WERI-Rb-1 (cell line): ENCODE measurements at regions not wholly inside any gene's neighbourhood (a gene's known extent, or its start where the extent isn't known, plus 50 kb on each side); places are given as distances from the start of the nearest gene placed in this dataset.

Experiments
- DNase-seq: peaks from one replicate; pipeline ENCODE4 v3.0.0-alpha.2; 2020
- H3K27ac ChIP-seq: fragments of 250-450 bp; sonication (Bioruptor Pico); 2 replicates; pipeline ENCODE4 v1.5.1; 2020; ENCODE audit warnings: mild to moderate bottlenecking, moderate library complexity
- H3K27me3 ChIP-seq: fragments of 250-450 bp; sonication (Bioruptor Pico); 2 replicates; pipeline ENCODE4 v1.5.1; 2021; ENCODE audit warnings: mild to moderate bottlenecking, low read depth, moderate library complexity; ENCODE audit not compliant: insufficient read depth, severe bottlenecking
- H3K36me3 ChIP-seq: fragments of 250-450 bp; sonication (Bioruptor Pico); 2 replicates; pipeline ENCODE4 v1.5.1; 2020; ENCODE audit warnings: mild to moderate bottlenecking, moderate library complexity
- H3K4me3 ChIP-seq: 2 replicates; pipeline ENCODE4 v1.5.1; 2011; ENCODE audit warnings: low read depth, mild to moderate bottlenecking, control low read depth, low read length
- H3K9me3 ChIP-seq: fragments of 250-450 bp; sonication (Bioruptor Pico); 2 replicates; pipeline ENCODE4 v1.5.1; 2021; ENCODE audit warnings: mild to moderate bottlenecking, moderate library complexity; ENCODE audit not compliant: severe bottlenecking
- TF ChIP-seq, protein P1 (sequence below): IDR thresholded peaks from 2 replicates; pipeline ENCODE4 v1.5.1; 2011; ENCODE audit warnings: low read depth, mild to moderate bottlenecking, control low read depth, inconsistent platforms, low read length

DNA sequence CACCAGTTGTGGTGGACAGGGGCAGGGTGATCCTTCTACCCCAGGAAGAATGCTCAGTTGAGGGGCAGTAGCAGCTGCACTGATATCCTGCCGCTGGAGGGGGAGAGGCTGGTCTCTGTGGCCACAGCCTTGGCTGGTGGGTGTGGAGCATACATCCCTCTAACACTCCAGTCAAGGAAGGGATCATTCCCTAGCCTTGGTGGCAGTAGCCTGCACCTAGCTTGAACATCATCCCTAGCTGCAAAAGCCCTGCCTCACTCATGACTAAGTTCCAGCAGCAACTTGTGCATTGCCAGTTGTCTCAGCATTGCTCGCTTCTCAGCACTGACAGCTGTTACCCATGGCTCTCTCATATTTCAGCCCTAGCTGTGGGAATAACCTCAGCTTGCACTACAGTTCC lies 688.9 kb upstream of the POT1 start:
- no peak for DNase-seq
- H3K36me3 ChIP-seq: no peaks in the 10 kb centered on the region

DNA sequence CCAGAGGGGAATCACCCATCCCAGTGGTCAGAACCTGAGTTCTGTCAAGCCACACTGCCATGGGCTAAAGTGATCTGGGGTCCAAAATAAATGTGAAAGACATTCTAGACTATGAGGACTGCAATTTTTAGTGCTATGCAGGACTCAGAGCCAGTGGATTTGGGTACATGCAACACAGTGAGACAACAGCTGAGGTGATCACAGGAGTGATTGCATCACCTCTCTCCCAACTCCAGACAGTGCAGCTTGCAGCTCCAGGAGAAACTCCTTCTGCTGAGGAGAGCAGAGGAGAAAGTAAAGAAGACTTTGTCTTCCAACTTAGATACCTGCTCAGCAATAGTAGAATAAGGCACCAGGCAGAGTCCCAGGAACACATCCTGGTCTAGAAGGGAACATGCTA lies 682.0 kb upstream of the POT1 start:
- Histone ChIP-seq H3K27me3 (no peaks in the 10 kb centered on the region), H3K27ac (no peak overlapping the region), H3K36me3 (no peaks in the 10 kb centered on the region), H3K9me3 (no peaks in the 10 kb centered on the region), H3K4me3 (no peak overlapping the region)
- no peak for DNase-seq
- TF ChIP-seq, protein P1, sequence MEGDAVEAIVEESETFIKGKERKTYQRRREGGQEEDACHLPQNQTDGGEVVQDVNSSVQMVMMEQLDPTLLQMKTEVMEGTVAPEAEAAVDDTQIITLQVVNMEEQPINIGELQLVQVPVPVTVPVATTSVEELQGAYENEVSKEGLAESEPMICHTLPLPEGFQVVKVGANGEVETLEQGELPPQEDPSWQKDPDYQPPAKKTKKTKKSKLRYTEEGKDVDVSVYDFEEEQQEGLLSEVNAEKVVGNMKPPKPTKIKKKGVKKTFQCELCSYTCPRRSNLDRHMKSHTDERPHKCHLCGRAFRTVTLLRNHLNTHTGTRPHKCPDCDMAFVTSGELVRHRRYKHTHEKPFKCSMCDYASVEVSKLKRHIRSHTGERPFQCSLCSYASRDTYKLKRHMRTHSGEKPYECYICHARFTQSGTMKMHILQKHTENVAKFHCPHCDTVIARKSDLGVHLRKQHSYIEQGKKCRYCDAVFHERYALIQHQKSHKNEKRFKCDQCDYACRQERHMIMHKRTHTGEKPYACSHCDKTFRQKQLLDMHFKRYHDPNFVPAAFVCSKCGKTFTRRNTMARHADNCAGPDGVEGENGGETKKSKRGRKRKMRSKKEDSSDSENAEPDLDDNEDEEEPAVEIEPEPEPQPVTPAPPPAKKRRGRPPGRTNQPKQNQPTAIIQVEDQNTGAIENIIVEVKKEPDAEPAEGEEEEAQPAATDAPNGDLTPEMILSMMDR: no peak

More for the DNA sequence above, 688.9 kb upstream of the POT1 start:
- TF ChIP-seq, protein P1: no peak
- Histone ChIP-seq H3K27me3 (no peaks in the 10 kb centered on the region), H3K4me3 (no peak overlapping the region), H3K9me3 (no peaks in the 10 kb centered on the region), H3K27ac (no peak overlapping the region)

DNA sequence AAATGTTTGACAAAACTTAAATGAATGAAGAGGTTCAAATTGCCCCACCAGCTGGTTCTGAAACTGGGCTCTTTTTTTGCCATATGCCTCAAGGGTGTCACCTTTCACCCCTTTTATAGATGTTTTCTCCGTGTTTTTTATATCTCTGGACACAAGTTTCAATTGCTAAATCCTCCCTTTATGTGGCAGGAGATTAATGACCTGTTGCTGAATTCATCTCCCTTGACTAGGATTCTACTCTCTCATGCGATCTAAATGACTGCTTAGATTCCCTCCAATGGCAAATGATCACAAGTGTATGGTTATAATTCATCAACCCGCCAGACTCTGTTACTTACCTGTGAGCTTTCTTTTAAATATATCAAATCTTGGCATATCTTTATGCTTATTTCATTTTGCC lies 677.0 kb upstream of the POT1 start:
- H3K27me3 ChIP-seq: no peaks in the 10 kb centered on the region
- no peak overlapping the region for H3K4me3 ChIP-seq
- H3K36me3 ChIP-seq: no peaks in the 10 kb centered on the region
- H3K9me3 ChIP-seq: no peaks in the 10 kb centered on the region
- TF ChIP-seq, protein P1: no peak
- no peak overlapping the region for H3K27ac ChIP-seq
- DNase-seq: no peak

DNA sequence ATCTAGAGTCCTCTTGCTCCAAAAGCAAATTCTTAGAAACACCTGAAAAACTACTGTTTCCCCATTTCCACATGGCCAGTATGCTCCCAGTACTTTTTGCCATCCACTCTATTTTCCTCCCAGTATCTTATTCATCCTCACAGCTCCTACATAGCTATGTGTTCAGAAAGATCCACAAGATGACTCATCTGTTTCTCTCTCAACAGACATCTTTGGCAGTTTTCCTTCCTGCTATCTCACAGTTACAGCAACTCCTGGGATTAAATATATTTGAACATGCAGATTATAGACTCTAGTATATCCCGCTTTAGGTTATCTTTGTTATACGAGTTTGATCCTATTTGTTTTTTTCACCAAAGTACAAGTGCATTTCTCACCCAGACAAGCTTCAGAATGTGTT lies 675.6 kb upstream of the POT1 start:
- Histone ChIP-seq H3K36me3 (no peaks in the 10 kb centered on the region), H3K27me3 (no peaks in the 10 kb centered on the region), H3K4me3 (no peak overlapping the region), H3K9me3 (no peaks in the 10 kb centered on the region), H3K27ac (no peak overlapping the region)
- TF ChIP-seq, protein P1: no peak
- no peak for DNase-seq

DNA sequence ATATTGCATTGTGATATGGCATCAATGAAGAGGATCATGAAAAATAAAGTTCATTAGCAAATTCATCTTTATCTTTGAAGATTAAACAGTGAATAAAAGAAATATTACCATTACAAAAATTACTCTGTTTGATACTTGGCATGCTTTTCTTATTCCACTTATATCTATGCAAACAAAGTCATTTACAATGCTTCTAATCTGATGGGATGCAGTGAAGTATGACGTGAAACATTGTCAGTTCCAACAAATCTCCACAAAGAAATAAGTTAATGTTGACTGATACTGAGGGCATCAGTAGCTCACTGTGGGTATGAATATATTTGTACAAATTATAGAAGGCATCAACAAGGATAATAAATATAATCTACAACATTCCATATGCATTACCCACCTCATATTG lies 672.8 kb upstream of the POT1 start:
- TF ChIP-seq, protein P1: no peak
- Histone ChIP-seq H3K9me3 (no peaks in the 10 kb centered on the region), H3K27me3 (no peaks in the 10 kb centered on the region), H3K36me3 (no peaks in the 10 kb centered on the region), H3K4me3 (no peak overlapping the region), H3K27ac (no peak overlapping the region)
- no peak for DNase-seq

DNA sequence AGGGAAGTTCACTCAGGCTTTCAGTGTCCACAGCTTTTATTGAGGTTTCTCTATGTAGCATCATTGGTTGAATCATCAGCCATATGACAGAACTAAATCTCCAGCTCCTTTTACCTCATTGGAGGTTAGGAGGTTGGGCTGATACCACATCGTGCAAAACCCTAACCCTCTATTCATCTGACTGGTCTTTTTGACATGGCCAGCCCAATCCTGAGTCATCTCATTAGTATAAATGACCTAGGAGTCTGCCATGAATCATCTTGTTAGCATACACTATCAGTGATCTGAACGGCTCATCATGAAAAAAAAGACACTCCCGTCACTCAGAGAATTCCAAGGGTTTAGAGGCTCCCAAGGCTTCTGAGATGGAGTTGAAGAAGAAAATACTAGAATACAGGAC lies 669.8 kb upstream of the POT1 start:
- DNase-seq: no peak
- H3K4me3 ChIP-seq: no peak overlapping the region
- TF ChIP-seq, protein P1: no peak
- H3K27ac ChIP-seq: no peak overlapping the region
- H3K36me3 ChIP-seq: no peaks in the 10 kb centered on the region
- H3K9me3 ChIP-seq: no peaks in the 10 kb centered on the region
- no peaks in the 10 kb centered on the region for H3K27me3 ChIP-seq
